ENCODE measurements at regions not wholly inside any gene's neighbourhood (a gene's known extent, or its start where the extent isn't known, plus 50 kb on each side); places are given as distances from the start of the nearest gene placed in this dataset.

- Histone ChIP-seq H3K9ac (no peak overlapping the region), H3K27ac (peak overlapping the region; percentile 49), H3K9me3 (ENCODE audit: control insufficient read depth, low read length) (no peaks in the 10 kb centered on the region), H3K4me1 (no peaks in the 10 kb centered on the region), H3K4me3 (ENCODE audit: low read depth, low read length) (no peak overlapping the region), H3K27me3 (ENCODE audit: control insufficient read depth, insufficient read depth, low read length) (no peaks in the 10 kb centered on the region), H3K36me3 (ENCODE audit: control insufficient read depth, insufficient read depth, low read length) (no peaks in the 10 kb centered on the region), H3K79me2 (no peaks in the 10 kb centered on the region), H3K4me2 (ENCODE audit: low read length) (no peak overlapping the region), H2AFZ (no peak overlapping the region)
- TF ChIP-seq, protein P1, sequence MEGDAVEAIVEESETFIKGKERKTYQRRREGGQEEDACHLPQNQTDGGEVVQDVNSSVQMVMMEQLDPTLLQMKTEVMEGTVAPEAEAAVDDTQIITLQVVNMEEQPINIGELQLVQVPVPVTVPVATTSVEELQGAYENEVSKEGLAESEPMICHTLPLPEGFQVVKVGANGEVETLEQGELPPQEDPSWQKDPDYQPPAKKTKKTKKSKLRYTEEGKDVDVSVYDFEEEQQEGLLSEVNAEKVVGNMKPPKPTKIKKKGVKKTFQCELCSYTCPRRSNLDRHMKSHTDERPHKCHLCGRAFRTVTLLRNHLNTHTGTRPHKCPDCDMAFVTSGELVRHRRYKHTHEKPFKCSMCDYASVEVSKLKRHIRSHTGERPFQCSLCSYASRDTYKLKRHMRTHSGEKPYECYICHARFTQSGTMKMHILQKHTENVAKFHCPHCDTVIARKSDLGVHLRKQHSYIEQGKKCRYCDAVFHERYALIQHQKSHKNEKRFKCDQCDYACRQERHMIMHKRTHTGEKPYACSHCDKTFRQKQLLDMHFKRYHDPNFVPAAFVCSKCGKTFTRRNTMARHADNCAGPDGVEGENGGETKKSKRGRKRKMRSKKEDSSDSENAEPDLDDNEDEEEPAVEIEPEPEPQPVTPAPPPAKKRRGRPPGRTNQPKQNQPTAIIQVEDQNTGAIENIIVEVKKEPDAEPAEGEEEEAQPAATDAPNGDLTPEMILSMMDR (IDR thresholded peaks at IDR 0.05): no peak
Measured at GRCh38 chr20:22861231-22861980, 173.7 kb upstream of the SSTR4 start.

- Histone ChIP-seq H3K9me3 (ENCODE audit: control insufficient read depth, low read length) (no peaks in the 10 kb centered on the region), H3K27ac (peak overlapping the region; percentile 76), H3K36me3 (ENCODE audit: control insufficient read depth, insufficient read depth, low read length) (no peaks in the 10 kb centered on the region), H3K4me2 (ENCODE audit: low read length) (no peak overlapping the region), H3K9ac (no peak overlapping the region), H3K4me3 (ENCODE audit: low read depth, low read length) (no peak overlapping the region), H2AFZ (no peak overlapping the region), H3K27me3 (ENCODE audit: control insufficient read depth, insufficient read depth, low read length) (no peaks in the 10 kb centered on the region), H3K79me2 (no peaks in the 10 kb centered on the region), H3K4me1 (no peaks in the 10 kb centered on the region)
- TF ChIP-seq, protein P1 (IDR thresholded peaks at IDR 0.05): no peak
Measured at GRCh38 chr20:22861990-22862389, 173.1 kb upstream of the SSTR4 start.

GRCh38 chr20:22862671-22863230 lies 172.4 kb upstream of the SSTR4 start:
- H2AFZ ChIP-seq: no peak overlapping the region
- H3K36me3 ChIP-seq (ENCODE audit: control insufficient read depth, insufficient read depth, low read length): no peaks in the 10 kb centered on the region
- no peak overlapping the region for H3K9ac ChIP-seq
- peak overlapping the region; percentile 76 for H3K27ac ChIP-seq
- TF ChIP-seq, protein P1 (IDR thresholded peaks at IDR 0.05): no peak
- no peaks in the 10 kb centered on the region for H3K27me3 ChIP-seq (ENCODE audit: control insufficient read depth, insufficient read depth, low read length)
- no peak overlapping the region for H3K4me2 ChIP-seq (ENCODE audit: low read length)
- no peaks in the 10 kb centered on the region for H3K9me3 ChIP-seq (ENCODE audit: control insufficient read depth, low read length)
- no peak overlapping the region for H3K4me3 ChIP-seq (ENCODE audit: low read depth, low read length)
- no peaks in the 10 kb centered on the region for H3K4me1 ChIP-seq
- no peaks in the 10 kb centered on the region for H3K79me2 ChIP-seq

GRCh38 chr20:22863826-22864225 lies 171.3 kb upstream of the SSTR4 start:
- Histone ChIP-seq H3K4me3 (ENCODE audit: low read depth, low read length) (no peak overlapping the region), H3K4me2 (ENCODE audit: low read length) (no peak overlapping the region), H2AFZ (no peak overlapping the region), H3K9me3 (ENCODE audit: control insufficient read depth, low read length) (no peaks in the 10 kb centered on the region), H3K9ac (no peak overlapping the region), H3K27ac (no peak overlapping the region), H3K27me3 (ENCODE audit: control insufficient read depth, insufficient read depth, low read length) (no peaks in the 10 kb centered on the region), H3K36me3 (ENCODE audit: control insufficient read depth, insufficient read depth, low read length) (no peaks in the 10 kb centered on the region), H3K79me2 (no peaks in the 10 kb centered on the region), H3K4me1 (no peaks in the 10 kb centered on the region)
- TF ChIP-seq, protein P1 (IDR thresholded peaks at IDR 0.05): no peak
